Hepatocyte (in vitro differentiated cells): ENCODE measurements at regions not wholly inside any gene's neighbourhood (a gene's known extent, or its start where the extent isn't known, plus 50 kb on each side); places are given as distances from the start of the nearest gene placed in this dataset.
"Not testable (repeated sequence)": the region's sequence is repeated elsewhere in the genome, so short reads cannot be mapped to it uniquely, and the experiment has no call there.

Source experiments
- DNase-seq: peaks from one replicate; pipeline ENCODE4 v3.0.0-alpha.2; 2016; ENCODE audit warnings: low spot score
- H2AFZ ChIP-seq: fragments of 200-600 bp; sonication (generic); 2 replicates; pipeline ENCODE4 v1.6.0; 2016; ENCODE audit warnings: antibody characterized with exemption, mild to moderate bottlenecking
- H3K27ac ChIP-seq: fragments of 200-600 bp; sonication (generic); 2 replicates; pipeline ENCODE4 v1.5.1; 2016; ENCODE audit warnings: mild to moderate bottlenecking
- H3K27me3 ChIP-seq: fragments of 200-600 bp; sonication (generic); 2 replicates; pipeline ENCODE4 v1.6.1; 2016
- H3K36me3 ChIP-seq: fragments of 200-600 bp; sonication (generic); replicated peaks from 2 replicates; pipeline ENCODE4 v1.5.1; 2016; ENCODE audit warnings: low read depth; ENCODE audit not compliant: insufficient read depth
- H3K4me1 ChIP-seq: fragments of 200-600 bp; sonication (generic); 2 replicates; pipeline ENCODE4 v1.5.1; 2016; ENCODE audit warnings: mild to moderate bottlenecking, moderate library complexity; ENCODE audit not compliant: insufficient read depth
- H3K4me2 ChIP-seq: fragments of 200-600 bp; sonication (generic); 2 replicates; pipeline ENCODE4 v1.6.0; 2016
- H3K4me3 ChIP-seq: fragments of 200-600 bp; sonication (generic); 2 replicates; pipeline ENCODE4 v1.5.1; 2016; ENCODE audit warnings: mild to moderate bottlenecking
- H3K79me2 ChIP-seq: fragments of 200-600 bp; sonication (generic); 2 replicates; pipeline ENCODE4 v1.6.0; 2017; ENCODE audit warnings: mild to moderate bottlenecking
- H3K9me2 ChIP-seq: fragments of 200-600 bp; sonication (generic); replicated peaks from 2 replicates; pipeline ENCODE4 v1.6.0; 2017; ENCODE audit warnings: mild to moderate bottlenecking; ENCODE audit not compliant: insufficient read depth
- H3K9me3 ChIP-seq: fragments of 200-600 bp; sonication (generic); 2 replicates; pipeline ENCODE4 v1.5.1; 2016; ENCODE audit warnings: low read depth, mild to moderate bottlenecking
- H4K20me1 ChIP-seq: fragments of 200-600 bp; sonication (generic); 2 replicates; pipeline ENCODE4 v1.6.0; 2016; ENCODE audit warnings: mild to moderate bottlenecking; ENCODE audit not compliant: insufficient read depth, poor library complexity, severe bottlenecking
- CTCF ChIP-seq: fragments of 200-600 bp; sonication (generic); IDR thresholded peaks from 2 replicates; pipeline ENCODE4 v1.5.1; 2016; ENCODE audit warnings: antibody characterized with exemption, mild to moderate bottlenecking; ENCODE audit not compliant: poor library complexity
- EZH2 ChIP-seq: fragments of 200-600 bp; sonication (generic); IDR thresholded peaks from 2 replicates; pipeline ENCODE4 v1.6.1; 2016; ENCODE audit warnings: antibody characterized with exemption, mild to moderate bottlenecking, borderline replicate concordance
- EZH2phosphoT487 ChIP-seq: fragments of 200-600 bp; sonication (generic); IDR thresholded peaks from one replicate; pipeline ENCODE4 v1.6.1; 2018; ENCODE audit warnings: antibody characterized with exemption, mild to moderate bottlenecking, low read depth, moderate library complexity; ENCODE audit not compliant: unreplicated experiment, severe bottlenecking
- WGBS: methylation state at CpG from one replicate; pipeline ENCODE4 v1.1.6; 2016; ENCODE audit warnings: low lambda C conversion rate; ENCODE audit errors: missing lambda C conversion rate; 5-methylcytosine and 5-hydroxymethylcytosine counted together

- 94% methylated on average over 7 of the region's 7 CpGs for whole genome bisulfite sequencing
- not testable (repeated sequence) for H3K4me2 ChIP-seq, H3K9me3 ChIP-seq, H3K4me3 ChIP-seq, H2AFZ ChIP-seq, H3K27ac ChIP-seq, H3K27me3 ChIP-seq, DNase-seq, H3K4me1 ChIP-seq, H3K36me3 ChIP-seq, H3K9me2 ChIP-seq
- Histone ChIP-seq H4K20me1 (peaks cover 14% of the 10 kb centered on the region), H3K79me2 (peaks cover 97% of the 10 kb centered on the region)
Measured at GRCh38 chr7:35853194-35853593, 52.3 kb downstream of the SEPTIN7 start.

GRCh38 chr7:35854311-35854710, 53.5 kb downstream of the SEPTIN7 start:
- DNase-seq: no peak
- H4K20me1 ChIP-seq: peaks cover 14% of the 10 kb centered on the region
- TF ChIP-seq EZH2 (no peak), EZH2phosphoT487 (no peak), CTCF (no peak)

GRCh38 chr7:35856175-35856574, 55.3 kb downstream of the SEPTIN7 start:
- H3K79me2 ChIP-seq: peaks cover 97% of the 10 kb centered on the region
- WGBS: 72% methylated on average over 4 of the region's 4 CpGs
- H3K4me1 ChIP-seq: no peaks in the 10 kb centered on the region
- no peak for TF ChIP-seq CTCF
- TF ChIP-seq EZH2: no peak
- TF ChIP-seq EZH2phosphoT487: no peak
- no peak overlapping the region for H3K4me3 ChIP-seq
- no peaks in the 10 kb centered on the region for H3K9me2 ChIP-seq
- H3K4me2 ChIP-seq: no peak overlapping the region
- no peaks in the 10 kb centered on the region for H3K36me3 ChIP-seq
- peaks cover 4% of the 10 kb centered on the region for H3K9me3 ChIP-seq
- H3K27me3 ChIP-seq: no peaks in the 10 kb centered on the region
- no peak overlapping the region for H3K27ac ChIP-seq
- H4K20me1 ChIP-seq: peaks cover 22% of the 10 kb centered on the region
- no peak for DNase-seq
- H2AFZ ChIP-seq: no peak overlapping the region

More at GRCh38 chr7:35854311-35854710, 53.5 kb downstream of the SEPTIN7 start:
- no peaks in the 10 kb centered on the region for H3K36me3 ChIP-seq
- no peaks in the 10 kb centered on the region for H3K4me1 ChIP-seq
- H3K4me2 ChIP-seq: no peak overlapping the region
- H3K27me3 ChIP-seq: no peaks in the 10 kb centered on the region
- H3K79me2 ChIP-seq: peaks cover 97% of the 10 kb centered on the region
- no peak overlapping the region for H3K4me3 ChIP-seq
- H2AFZ ChIP-seq: no peak overlapping the region
- 77% methylated on average over 1 of the region's 1 CpG for WGBS
- no peak overlapping the region for H3K27ac ChIP-seq
- H3K9me3 ChIP-seq: peaks cover 4% of the 10 kb centered on the region
- no peaks in the 10 kb centered on the region for H3K9me2 ChIP-seq

GRCh38 chr7:35860664-35861063, 59.8 kb downstream of the SEPTIN7 start:
- no peak overlapping the region for H3K4me2 ChIP-seq
- H3K4me3 ChIP-seq: no peak overlapping the region
- peaks cover 29% of the 10 kb centered on the region for H4K20me1 ChIP-seq
- no peak overlapping the region for H2AFZ ChIP-seq
- WGBS: 95% methylated on average over 1 of the region's 1 CpG
- H3K9me2 ChIP-seq: no peaks in the 10 kb centered on the region
- no peak overlapping the region for H3K27ac ChIP-seq
- peaks cover 2% of the 10 kb centered on the region for H3K4me1 ChIP-seq
- H3K9me3 ChIP-seq: peaks cover 4% of the 10 kb centered on the region
- no peaks in the 10 kb centered on the region for H3K36me3 ChIP-seq
- no peaks in the 10 kb centered on the region for H3K27me3 ChIP-seq
- TF ChIP-seq EZH2 (no peak), EZH2phosphoT487 (no peak), CTCF (no peak)
- H3K79me2 ChIP-seq: peaks cover 88% of the 10 kb centered on the region
- no peak for DNase-seq
